22Rv1 (cell line): ENCODE measurements at regions not wholly inside any gene's neighbourhood (a gene's known extent, or its start where the extent isn't known, plus 50 kb on each side); places are given as distances from the start of the nearest gene placed in this dataset.

Source experiments
- H3K27ac ChIP-seq: fragments of 450-650 bp; 2 replicates; pipeline ENCODE4 v1.5.1; 2017
- ZFX ChIP-seq: fragments of 450-650 bp; IDR thresholded peaks from 2 replicates; pipeline ENCODE4 v1.6.1; 2017; ENCODE audit warnings: antibody characterized with exemption, borderline replicate concordance
- TF ChIP-seq, protein P1 (sequence below): fragments of 450-650 bp; IDR thresholded peaks from 2 replicates; pipeline ENCODE4 v1.5.1; 2017; ENCODE audit warnings: mild to moderate bottlenecking

DNA sequence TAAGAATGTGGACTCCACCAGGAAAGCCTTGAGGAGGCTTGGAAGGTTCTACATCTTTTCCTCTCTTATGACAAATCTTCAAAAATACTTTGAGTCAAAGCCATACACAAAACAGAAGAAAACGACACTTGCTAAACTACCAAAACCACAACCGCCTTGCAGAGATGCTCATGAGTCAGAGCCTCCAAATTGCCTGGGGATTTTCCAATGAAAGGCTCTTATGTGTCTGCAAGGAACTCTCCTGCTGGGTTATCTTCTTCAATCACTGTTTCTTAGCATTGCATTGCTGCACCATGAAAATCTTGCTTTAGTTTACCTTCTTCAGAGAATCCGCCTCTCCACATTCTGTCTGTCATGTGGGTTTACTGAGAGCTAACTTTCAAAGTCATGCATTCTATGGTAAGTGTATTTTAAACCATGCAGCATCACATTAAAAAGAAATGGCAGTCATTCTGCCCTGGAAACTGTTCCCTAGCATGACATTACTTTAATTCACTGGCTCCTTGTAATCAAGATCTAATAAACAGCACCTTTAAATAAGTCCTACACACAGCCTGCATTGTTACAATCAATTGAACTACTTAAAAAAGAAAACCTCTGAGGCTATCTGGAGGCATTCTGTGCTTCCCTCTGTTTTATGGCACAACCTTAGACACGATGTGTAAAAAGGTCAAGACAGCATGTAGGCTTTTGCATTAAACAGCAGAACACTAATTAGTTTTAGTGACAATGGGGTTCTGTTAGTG lies 210.0 kb upstream of the FOXD3 start:
- no peak overlapping the region for H3K27ac ChIP-seq
- TF ChIP-seq, protein P1, sequence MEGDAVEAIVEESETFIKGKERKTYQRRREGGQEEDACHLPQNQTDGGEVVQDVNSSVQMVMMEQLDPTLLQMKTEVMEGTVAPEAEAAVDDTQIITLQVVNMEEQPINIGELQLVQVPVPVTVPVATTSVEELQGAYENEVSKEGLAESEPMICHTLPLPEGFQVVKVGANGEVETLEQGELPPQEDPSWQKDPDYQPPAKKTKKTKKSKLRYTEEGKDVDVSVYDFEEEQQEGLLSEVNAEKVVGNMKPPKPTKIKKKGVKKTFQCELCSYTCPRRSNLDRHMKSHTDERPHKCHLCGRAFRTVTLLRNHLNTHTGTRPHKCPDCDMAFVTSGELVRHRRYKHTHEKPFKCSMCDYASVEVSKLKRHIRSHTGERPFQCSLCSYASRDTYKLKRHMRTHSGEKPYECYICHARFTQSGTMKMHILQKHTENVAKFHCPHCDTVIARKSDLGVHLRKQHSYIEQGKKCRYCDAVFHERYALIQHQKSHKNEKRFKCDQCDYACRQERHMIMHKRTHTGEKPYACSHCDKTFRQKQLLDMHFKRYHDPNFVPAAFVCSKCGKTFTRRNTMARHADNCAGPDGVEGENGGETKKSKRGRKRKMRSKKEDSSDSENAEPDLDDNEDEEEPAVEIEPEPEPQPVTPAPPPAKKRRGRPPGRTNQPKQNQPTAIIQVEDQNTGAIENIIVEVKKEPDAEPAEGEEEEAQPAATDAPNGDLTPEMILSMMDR: no peak
- no peak for TF ChIP-seq ZFX

DNA sequence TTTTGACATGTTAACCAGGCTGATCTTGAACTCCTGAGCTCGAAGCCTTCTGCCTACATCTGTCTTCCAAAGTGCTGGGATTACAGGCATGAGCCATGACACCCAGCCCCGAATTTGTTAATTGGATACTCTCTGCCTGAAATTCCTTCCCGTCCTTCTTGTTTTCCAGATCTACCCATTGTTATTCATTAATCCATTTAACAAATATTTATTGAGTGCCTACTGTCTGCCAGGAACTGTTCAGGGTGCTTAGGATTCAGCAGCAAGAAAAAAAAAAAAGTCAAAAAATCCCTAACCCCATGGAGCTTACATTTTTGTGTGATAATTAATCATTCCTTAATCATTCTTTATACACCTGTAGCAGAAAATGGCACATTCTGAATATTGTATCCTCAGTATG lies 206.8 kb upstream of the FOXD3 start:
- TF ChIP-seq, protein P1: no peak
- TF ChIP-seq ZFX: no peak
- no peak overlapping the region for H3K27ac ChIP-seq

DNA sequence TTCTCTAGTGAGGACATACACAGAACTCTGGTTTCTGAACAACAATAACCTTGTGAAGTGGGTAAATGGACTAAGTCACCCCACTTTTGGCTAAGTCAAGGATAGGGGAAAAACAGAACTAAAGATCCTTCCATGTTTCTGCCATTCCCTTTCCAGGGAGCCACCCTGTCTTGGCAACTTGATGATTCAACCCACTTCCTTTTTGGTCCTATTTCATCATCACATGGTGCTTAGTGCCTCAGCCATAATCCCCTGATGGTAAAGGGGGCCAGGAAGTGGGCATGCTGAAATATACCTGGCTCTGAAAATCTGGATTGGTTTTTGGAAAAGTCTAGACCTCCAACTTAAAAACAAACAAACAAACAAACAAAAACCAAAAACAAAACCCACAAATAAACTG lies 206.4 kb upstream of the FOXD3 start:
- no peak overlapping the region for H3K27ac ChIP-seq
- TF ChIP-seq, protein P1: no peak
- TF ChIP-seq ZFX: no peak

DNA sequence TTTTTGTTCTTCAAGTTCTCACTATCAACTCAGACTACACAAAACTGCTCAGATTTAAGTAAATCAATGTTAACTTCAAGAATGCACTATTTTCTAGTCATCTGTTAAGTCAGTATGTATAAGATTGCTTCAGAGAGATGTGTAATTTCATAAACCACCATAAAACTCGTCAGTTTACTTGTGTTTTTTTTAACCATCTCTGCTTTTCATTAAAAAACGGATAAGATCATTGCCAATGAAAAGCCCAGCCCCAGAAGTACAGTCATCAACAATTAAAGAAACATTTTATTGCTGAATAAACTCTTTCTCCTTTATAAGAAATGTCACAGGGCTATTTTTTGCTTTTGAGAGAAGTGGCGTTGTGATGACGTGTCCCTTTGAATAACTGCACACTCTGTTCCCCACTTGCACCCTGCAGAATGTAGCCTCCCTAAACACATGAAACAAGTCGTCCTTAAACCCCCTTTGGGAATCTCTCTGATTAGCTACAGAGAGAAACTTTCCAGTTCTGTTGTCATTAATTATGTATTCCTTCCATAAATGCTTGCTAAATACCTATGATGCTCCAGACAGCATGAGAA lies 202.7 kb upstream of the FOXD3 start:
- TF ChIP-seq ZFX: no peak
- TF ChIP-seq, protein P1: no peak

DNA sequence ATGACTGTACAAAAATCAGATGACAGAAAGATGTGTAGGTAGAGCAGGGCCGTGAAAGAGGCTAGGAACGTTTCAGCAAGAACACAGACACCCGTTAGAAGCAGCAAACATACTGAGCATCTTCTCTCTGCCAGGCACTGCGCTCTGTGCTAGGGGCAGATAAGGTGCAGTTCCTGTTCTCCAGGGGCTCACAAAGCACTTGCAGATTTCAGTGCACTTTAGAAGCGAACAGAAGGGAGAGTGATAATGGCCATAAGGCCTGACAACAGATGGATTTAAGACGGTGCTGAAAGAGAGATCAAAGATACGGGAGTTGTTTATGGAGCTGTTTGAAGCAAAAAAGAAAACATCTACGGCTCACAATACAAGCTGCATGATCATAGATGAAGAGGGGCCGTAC lies 200.3 kb upstream of the FOXD3 start:
- TF ChIP-seq, protein P1: no peak
- TF ChIP-seq ZFX: no peak
- H3K27ac ChIP-seq: no peak overlapping the region

More for the DNA sequence above, 202.7 kb upstream of the FOXD3 start:
- H3K27ac ChIP-seq: no peak overlapping the region

DNA sequence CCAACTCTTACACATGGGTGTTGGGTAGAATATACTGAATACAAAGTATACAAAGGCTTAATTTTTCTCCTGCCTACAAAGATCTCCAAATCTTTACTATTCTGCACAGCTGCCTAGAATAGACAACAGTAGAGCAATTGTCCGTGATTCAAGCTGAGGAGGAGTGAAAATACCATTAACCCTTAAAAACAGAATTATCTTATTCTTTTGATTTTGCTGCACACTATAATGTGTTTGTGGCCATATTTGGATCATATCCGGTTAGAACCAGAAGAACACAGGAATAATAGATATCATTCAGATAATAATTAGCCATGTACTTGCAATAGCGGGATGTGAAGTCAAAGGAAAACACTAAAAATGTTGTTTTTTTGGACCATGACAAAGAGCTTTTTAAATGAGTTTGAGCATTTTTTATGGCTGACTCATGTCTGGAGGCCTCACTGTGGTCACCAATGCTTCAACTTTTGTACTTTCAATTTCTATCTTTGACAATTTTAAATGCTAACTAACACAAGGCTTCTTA lies 197.6 kb upstream of the FOXD3 start:
- TF ChIP-seq, protein P1: no peak
- no peak for TF ChIP-seq ZFX

DNA sequence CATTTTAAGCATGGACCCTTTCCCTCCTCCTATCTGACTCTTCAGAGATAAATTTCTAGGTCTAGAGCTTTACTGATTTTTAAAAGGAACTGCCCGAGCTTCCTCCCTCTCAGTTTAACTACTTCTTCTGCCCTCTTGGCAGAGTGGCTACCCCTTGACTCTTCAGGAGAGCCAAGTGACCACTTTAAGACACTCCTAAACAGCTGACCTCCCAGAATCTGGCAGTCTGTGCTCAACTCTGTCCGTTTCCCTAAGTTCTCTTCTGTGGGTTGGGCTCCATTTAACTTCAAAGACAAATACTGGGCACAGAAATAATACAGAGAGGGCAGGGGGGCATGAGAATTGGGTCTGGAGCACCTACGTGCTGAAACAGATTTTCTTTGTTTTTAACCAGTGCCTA lies 196.3 kb upstream of the FOXD3 start:
- H3K27ac ChIP-seq: no peak overlapping the region
- no peak for TF ChIP-seq ZFX
- TF ChIP-seq, protein P1: no peak

More for the DNA sequence above, 197.6 kb upstream of the FOXD3 start:
- no peak overlapping the region for H3K27ac ChIP-seq
